Activated T-cell treated with anti-CD3 and anti-CD28 coated beads, Interleukin-2, amount 50 U/mL, for 48 hours (primary cell): ENCODE measurements at regions not wholly inside any gene's neighbourhood (a gene's known extent, or its start where the extent isn't known, plus 50 kb on each side); places are given as distances from the start of the nearest gene placed in this dataset.

Source experiments
- DNase-seq, 2 experiments: peaks; one replicate each; pipeline ENCODE4 v3.0.0-alpha.2; 2020

- no peak for DNase-seq
Measured at GRCh38 chr11:128298271-128298670, 289.1 kb downstream of the ETS1 start.

DNA sequence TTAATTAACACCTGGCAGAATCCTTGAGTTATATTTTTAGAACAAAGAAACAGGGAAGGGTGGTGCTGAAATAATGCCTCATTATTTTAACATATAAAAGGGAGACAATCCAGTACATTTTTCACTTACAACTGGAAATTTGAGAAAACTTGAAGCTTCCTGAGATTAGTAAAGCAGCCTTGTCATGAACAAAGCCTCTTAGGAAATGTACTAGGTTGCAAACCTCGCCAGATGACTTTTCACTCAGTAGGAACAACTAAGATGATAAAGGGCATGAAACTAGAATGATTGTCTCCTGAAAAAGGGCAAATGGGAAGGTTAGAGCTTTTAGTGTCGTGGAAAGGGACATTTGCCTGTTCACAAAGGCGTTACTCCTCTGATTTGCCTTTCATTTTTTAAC is 289.6 kb downstream of the ETS1 start:
- DNase-seq: no peak

DNA sequence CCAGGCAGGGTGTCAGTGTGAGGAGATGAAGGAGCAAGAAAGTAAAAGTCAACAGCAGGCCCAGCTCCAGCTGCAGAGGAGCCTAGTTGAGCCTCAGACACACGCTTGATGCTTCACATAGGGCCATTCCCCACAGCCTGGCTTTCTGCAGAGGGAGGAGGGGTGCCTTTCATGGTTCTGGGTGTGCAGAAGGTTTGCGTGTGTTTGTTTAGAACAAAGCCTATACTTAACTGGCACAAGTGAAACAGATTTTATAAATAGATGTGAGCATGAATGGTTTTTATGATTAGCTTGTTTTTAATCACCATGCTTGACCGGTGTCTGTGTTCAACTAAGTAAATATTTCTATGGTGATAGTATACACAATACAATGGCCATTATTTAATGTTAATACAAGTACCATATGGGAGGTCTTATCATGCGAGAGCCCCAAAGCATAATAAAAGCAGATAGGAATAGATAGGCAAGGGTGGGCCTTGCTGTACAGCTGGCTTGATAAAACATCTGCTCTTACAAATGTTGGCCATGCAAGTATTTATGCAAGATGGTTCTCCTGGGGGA is 290.2 kb downstream of the ETS1 start:
- DNase-seq: peak in 1 of 2 experiments; percentile 42

DNA sequence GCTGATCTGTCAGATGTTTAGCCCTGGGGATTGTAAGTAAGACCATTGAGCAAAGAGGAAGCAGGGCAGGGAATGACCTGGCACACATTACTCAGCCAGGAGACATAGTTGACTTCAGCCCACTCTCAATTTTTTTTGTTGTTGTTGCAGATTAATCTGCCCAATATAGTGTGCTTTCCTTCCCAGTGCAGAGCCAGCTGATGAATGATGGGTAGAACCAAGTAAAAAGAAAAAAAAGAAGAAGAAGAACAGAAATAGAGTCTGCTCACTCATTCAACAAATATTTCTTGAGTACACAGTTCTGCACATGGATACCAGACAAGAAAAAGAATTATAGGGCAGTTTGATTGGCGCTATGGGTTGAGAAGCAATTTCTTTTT is 292.7 kb downstream of the ETS1 start:
- DNase-seq: no peak

GRCh38 chr11:128294001-128294670 is 293.2 kb downstream of the ETS1 start:
- DNase-seq: peak in 1 of 2 experiments; percentile 45

GRCh38 chr11:128291835-128292234 is 295.5 kb downstream of the ETS1 start:
- peak; percentile 68 to 73 for DNase-seq

DNA sequence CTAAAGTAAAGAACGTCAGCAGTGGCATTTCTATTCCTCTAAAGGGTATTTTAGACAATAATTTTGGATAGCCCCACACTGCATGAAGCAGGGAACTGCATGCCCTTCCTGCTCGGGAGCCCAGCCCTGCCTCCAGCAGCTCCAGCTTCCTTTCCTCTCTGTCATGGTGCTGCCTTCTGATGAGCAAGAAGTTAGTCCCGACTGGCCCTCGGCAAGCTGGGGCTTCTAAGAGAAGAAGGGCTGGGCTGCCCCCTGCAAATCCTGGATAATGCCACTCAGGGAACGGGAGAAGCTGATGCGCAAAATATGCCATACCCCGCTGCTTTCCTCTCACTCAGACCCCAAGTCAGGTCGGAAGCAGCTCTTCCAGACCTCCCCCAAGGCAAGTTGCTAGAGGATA is 296.4 kb downstream of the ETS1 start:
- peak; percentile 54 to 62 for DNase-seq

DNA sequence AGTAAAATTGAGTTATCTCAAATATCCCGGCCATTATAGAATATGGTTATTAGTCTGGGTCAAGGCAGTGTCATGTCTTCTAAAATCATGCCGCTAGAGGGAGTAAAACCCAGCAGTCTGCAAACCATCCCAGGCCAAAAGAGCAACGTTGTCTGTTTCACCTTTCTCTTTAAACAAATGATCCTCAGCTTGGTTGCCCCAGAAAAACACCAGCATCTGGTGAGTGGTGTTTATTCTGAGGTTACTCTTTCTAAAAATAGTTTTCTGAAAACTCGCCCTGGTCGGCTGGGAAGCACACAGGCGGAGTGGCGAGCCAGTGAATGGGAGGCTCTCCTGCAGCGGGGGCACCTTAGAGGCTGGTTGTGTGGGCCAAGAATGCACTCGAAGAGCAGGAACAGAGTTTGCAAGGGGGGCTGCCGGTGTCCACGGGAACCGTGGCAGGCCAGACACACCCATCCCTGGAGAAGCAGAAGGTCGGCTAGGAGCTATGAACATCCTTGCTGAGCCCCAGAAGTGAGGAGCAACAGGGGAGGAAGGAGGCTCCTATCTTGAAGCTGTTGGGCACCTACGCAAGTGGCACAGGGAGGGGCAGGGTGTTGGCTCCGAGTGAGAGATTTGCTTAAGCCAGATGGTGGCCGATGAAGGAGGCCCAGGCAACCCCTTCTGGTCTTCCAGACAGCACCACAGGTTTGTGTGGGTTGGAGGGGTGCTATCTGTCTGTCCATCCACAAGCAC is 297.1 kb downstream of the ETS1 start:
- peak; percentile 84 for DNase-seq

DNA sequence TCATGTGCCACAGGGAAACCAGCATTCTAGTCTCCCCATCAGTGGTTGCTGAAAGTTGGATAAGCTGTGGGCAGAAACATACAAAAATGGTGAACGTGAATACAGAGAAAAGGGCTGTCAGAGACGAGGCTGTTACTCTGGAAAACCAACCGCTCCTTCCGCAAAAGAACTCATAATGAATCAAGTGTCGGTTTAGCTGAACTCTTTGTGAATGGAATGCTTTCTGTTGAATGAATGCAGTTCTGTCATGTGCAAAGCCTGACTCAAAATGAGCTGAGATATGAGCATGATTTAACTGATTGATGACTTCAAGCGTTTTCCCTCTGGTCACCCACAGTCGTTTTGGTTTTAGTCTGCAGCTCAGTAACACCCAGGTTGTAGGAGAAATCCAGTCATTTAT is 298.3 kb downstream of the ETS1 start:
- peak; percentile 52 to 59 for DNase-seq

DNA sequence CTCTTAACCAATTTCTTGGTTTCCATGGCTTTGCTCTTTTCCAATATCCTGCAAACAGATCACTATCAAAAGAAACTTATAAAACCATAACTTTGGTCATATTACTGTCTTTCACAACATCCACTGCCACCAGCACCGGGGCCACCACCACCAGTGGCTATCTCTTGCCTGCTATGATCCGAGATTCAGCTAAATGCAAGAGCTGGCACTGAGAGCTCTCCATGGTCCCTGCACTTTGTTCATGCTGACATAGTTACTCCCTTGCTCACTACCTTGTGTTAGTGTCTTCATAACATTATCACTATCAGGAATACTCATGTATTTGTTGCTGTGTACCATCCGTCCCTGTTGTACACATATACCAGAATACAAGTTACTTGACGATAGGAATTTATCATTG is 299.0 kb downstream of the ETS1 start:
- peak in 1 of 2 experiments; percentile 47 for DNase-seq

- no peak for DNase-seq
Measured at GRCh38 chr11:128285321-128285720, 302.0 kb downstream of the ETS1 start.

- DNase-seq: no peak
Measured at GRCh38 chr11:128284634-128285033, 302.7 kb downstream of the ETS1 start.

GRCh38 chr11:128283451-128283850 is 303.9 kb downstream of the ETS1 start:
- no peak for DNase-seq

DNA sequence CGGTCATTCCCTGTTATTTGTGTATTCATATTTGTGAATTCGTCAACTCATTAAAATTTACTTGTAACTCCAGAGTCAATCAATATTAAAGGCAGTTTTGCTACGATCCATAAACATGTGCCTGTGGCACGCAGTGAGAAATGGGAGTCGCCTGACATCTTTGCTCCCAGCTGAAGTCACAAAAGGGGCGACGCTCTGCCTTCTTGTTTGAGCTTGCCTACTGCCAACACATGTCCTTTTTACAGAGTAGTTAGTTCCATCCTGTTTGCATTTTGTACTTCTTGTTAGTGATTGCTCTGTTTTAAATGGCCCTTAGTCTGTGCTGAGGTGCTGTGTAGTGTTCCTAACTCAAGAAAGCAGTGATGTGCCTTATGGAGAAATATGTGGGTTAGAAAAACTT is 305.3 kb downstream of the ETS1 start:
- DNase-seq: no peak

DNA sequence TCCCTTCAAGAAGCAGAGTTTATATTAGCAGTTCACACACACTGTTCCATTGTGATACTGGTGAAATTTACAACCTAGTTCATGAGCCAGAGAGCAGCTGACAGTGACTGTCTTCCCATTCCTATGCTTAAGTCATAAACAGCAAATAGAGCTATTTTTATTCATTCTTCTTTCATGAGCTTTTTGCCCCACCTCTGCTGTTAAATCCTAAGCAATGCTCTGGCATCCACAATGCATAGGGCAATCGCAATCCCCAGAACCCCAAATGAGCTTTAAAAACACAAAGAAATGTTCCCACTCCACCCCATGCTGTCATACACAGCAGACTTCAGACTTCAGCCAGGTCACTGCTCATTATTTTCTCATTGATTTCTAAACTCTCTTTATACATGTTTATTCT is 307.5 kb downstream of the ETS1 start:
- DNase-seq: no peak

DNA sequence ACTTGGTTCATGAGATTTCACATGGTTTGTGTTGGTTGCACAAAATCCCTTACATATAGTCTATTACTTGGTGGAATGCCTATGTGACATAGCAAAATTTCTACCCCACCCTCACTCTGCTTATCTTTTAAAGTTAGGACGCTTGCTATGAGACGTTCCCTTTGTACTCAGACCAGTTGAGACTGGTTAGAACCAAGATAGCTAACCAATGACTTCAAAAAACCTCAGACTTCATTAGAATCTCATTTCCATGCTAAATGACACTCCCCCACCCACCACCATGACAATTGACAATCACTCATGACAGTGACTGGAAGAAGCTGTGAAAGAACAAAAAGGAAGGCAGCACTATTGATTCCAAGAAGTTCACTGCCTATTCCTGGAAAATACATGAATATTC is 313.6 kb downstream of the ETS1 start:
- DNase-seq: no peak

- DNase-seq: no peak
Measured at GRCh38 chr11:128271401-128271800, 316.0 kb downstream of the ETS1 start.

DNA sequence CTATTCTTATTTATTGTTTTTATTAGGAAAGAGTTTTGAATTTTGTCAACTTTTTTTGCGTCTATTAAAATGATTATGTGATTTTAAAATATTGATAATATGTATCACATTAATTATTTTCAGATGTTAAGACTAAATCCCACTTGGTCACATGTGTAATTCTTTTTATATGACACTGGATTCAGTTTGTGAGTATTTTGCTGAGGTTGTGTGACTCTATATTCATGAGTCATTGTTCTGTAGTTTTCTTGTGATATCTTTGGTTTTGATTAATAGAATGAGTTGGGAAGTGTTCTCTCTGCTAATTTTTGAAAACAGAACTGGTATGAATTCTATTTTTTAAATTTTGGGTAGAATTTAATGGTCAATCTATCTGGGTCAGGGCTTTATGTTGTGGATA is 317.9 kb downstream of the ETS1 start:
- no peak for DNase-seq

DNA sequence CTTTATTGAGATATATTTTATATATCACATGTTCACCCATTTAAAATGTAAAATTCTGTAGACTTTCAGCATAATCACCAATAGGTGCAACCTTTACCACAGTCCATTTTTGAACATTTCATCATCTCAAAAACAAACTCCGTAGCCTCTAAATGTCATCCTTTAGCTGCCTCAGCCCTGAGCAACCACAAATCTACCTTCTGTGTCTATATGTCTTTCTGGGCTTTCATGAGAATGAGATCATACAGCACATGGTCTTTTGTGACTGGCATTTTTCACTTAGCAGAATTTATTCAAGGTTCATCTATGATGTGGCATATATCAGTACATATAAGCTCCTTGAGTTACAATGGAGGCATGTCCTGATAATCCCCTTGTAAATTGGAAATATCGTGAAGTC is 320.5 kb downstream of the ETS1 start:
- no peak for DNase-seq

DNA sequence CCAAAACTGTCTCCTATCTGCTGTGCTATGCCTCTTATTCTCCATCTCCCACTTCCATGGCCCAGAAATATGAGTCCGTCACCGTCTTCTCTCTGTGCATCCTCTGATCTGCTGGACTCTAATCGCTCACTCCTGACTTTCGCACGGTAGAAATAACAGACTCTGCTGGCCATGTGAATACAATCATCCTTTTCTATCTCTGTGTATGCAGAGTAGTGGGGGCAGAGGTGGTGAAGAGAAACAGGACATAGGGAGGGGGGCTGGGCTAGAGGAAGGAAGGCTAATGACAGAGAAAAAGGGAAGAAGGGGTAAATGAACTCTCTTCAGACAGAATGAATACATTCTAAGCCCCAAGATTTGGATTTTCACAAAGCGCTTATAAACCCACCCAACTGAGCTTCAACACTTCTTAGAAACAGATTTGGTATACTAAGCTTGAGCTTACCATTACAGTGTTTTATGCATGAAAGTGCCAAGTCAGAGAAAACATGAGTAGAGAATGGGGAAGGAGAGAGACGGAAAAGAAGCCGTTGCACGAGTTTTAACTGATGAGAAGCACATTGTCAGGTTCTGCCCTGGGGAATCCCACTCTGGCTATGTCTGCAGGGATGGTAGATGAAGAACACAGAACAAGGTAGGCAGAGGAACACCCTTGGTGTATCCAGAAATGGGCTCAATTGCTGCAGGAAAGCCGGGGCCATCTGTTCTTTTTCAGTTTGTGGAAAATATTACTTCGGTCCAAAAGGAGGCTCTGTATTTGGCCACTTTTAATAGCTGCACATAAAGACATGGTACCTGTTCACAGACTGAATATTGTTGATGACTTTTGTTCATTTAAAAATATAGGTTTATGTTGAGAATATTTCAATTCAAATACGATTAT is 324.7 kb downstream of the ETS1 start:
- DNase-seq: no peak

- DNase-seq: no peak
Measured at GRCh38 chr11:128261011-128261421, 326.3 kb downstream of the ETS1 start.

- DNase-seq: no peak
Measured at GRCh38 chr11:128260398-128260797, 327.0 kb downstream of the ETS1 start.

GRCh38 chr11:128259816-128260215 is 327.5 kb downstream of the ETS1 start:
- no peak for DNase-seq
